K562 (cell line): ENCODE measurements at regions not wholly inside any gene's neighbourhood (a gene's known extent, or its start where the extent isn't known, plus 50 kb on each side); places are given as distances from the start of the nearest gene placed in this dataset.

Source experiments
- BRCA1 ChIP-seq, 2 experiments: fragments of 450-650 bp in 1 of 2; sonication (generic) in 1 of 2; formaldehyde crosslinking in 1 of 2; IDR thresholded peaks; 2 replicates each; pipeline versions ENCODE4 v1.5.0 to v1.6.1; 2017 to 2020; ENCODE audit warnings: mild to moderate bottlenecking in 1 of 2, missing genetic modification reagents in 1 of 2
- ESRRB ChIP-seq: fragments of 250-450 bp; sonication (Bioruptor Pico); IDR thresholded peaks from 2 replicates; pipeline ENCODE4 v1.5.0; 2020; ENCODE audit warnings: mild to moderate bottlenecking, moderate library complexity, borderline replicate concordance
- GATAD2A ChIP-seq: fragments of 450-650 bp; IDR thresholded peaks from 2 replicates; pipeline ENCODE4 v1.6.1; 2017
- HMGN3 ChIP-seq: IDR thresholded peaks from 2 replicates; pipeline ENCODE4 v1.6.1; 2011; ENCODE audit warnings: borderline replicate concordance, low read depth, mild to moderate bottlenecking, mixed read lengths, low read length; ENCODE audit not compliant: insufficient read length; ENCODE audit errors: extremely low read depth
- KAT2B ChIP-seq: IDR thresholded peaks from one replicate; pipeline ENCODE4 v1.6.1; 2012; ENCODE audit warnings: low read depth, mild to moderate bottlenecking, control low read depth, inconsistent platforms, low read length, moderate library complexity
- KAT8 ChIP-seq: fragments of 450-650 bp; IDR thresholded peaks from 2 replicates; pipeline ENCODE4 v1.6.1; 2016; ENCODE audit warnings: low read depth, mild to moderate bottlenecking
- L3MBTL2 ChIP-seq: fragments of 450-650 bp; IDR thresholded peaks from 2 replicates; pipeline ENCODE4 v1.6.1; 2016; ENCODE audit warnings: mild to moderate bottlenecking, moderate library complexity
- NR2C1 ChIP-seq, 2 experiments: fragments of 450-650 bp; IDR thresholded peaks; 2 replicates each; pipeline ENCODE4 v1.6.1; 2017; ENCODE audit warnings: mild to moderate bottlenecking in 2 of 2, antibody characterized with exemption in 1 of 2, inconsistent platforms in 1 of 2, missing compliant biosample characterization in 1 of 2, missing genetic modification characterization in 1 of 2
- OTX1 ChIP-seq: fragments of 450-650 bp; formaldehyde crosslinking; IDR thresholded peaks from 2 replicates; pipeline ENCODE4 v1.4.0; 2022; ENCODE audit warnings: mild to moderate bottlenecking
- PCBP2 ChIP-seq: fragments of 200-400 bp; formaldehyde crosslinking; IDR thresholded peaks from 2 replicates; pipeline ENCODE4 v1.6.1; 2018; ENCODE audit warnings: low read length, low read depth, mild to moderate bottlenecking, moderate library complexity; ENCODE audit not compliant: poor library complexity, severe bottlenecking
- SP1 ChIP-seq: sonication (generic); formaldehyde crosslinking; IDR thresholded peaks from 2 replicates; pipeline ENCODE4 v1.8.1; 2022; ENCODE audit warnings: mild to moderate bottlenecking, missing genetic modification reagents
- STAT5B ChIP-seq: fragments of 250-450 bp; sonication (Bioruptor Pico); IDR thresholded peaks from 2 replicates; pipeline ENCODE4 v1.8.0; 2021; ENCODE audit warnings: mild to moderate bottlenecking, inconsistent platforms
- TARDBP ChIP-seq: fragments of 450-650 bp; IDR thresholded peaks from 2 replicates; pipeline ENCODE4 v1.6.1; 2016
- TBP ChIP-seq: optimal IDR thresholded peaks from 2 replicates; pipeline ENCODE3; 2011; ENCODE audit warnings: low read depth, low read length, improper control_type of control experiment
- TSC22D4 ChIP-seq: fragments of 450-650 bp; IDR thresholded peaks from 2 replicates; pipeline ENCODE4 v1.6.1; 2016; ENCODE audit warnings: missing genetic modification characterization, missing biosample characterization, control low read depth
- XRCC3 ChIP-seq: fragments of 450-650 bp; IDR thresholded peaks from 2 replicates; pipeline ENCODE4 v1.6.1; 2017; ENCODE audit warnings: mild to moderate bottlenecking, moderate library complexity
- ZNF778 ChIP-seq: fragments of 450-650 bp; formaldehyde crosslinking; IDR thresholded peaks from 2 replicates; pipeline ENCODE4 v1.4.0; 2020; ENCODE audit warnings: mild to moderate bottlenecking, moderate library complexity
- ZNF79 ChIP-seq: fragments of 250-450 bp; sonication (Bioruptor Pico); IDR thresholded peaks from 2 replicates; pipeline ENCODE4 v1.4.0; 2020; ENCODE audit warnings: low read depth, mild to moderate bottlenecking, moderate library complexity
- TF ChIP-seq, protein P1 (sequence below), 2 experiments: fragments of 150-350 bp in 1 of 2; IDR thresholded peaks; 2 replicates each; pipeline ENCODE4 v1.6.1; 2012 to 2016; ENCODE audit warnings: low read depth in 2 of 2, low read length in 2 of 2, mild to moderate bottlenecking in 1 of 2, moderate library complexity in 1 of 2
- TF ChIP-seq, protein P2 (sequence below): fragments of 450-650 bp; formaldehyde crosslinking; IDR thresholded peaks from 2 replicates; pipeline ENCODE4 v1.4.0; 2022; ENCODE audit warnings: mild to moderate bottlenecking, moderate library complexity
- TF ChIP-seq, protein P3 (sequence below): fragments of 250-450 bp; sonication (Bioruptor Pico); IDR thresholded peaks from 2 replicates; pipeline ENCODE4 v1.8.0; 2022; ENCODE audit warnings: inconsistent platforms

DNA sequence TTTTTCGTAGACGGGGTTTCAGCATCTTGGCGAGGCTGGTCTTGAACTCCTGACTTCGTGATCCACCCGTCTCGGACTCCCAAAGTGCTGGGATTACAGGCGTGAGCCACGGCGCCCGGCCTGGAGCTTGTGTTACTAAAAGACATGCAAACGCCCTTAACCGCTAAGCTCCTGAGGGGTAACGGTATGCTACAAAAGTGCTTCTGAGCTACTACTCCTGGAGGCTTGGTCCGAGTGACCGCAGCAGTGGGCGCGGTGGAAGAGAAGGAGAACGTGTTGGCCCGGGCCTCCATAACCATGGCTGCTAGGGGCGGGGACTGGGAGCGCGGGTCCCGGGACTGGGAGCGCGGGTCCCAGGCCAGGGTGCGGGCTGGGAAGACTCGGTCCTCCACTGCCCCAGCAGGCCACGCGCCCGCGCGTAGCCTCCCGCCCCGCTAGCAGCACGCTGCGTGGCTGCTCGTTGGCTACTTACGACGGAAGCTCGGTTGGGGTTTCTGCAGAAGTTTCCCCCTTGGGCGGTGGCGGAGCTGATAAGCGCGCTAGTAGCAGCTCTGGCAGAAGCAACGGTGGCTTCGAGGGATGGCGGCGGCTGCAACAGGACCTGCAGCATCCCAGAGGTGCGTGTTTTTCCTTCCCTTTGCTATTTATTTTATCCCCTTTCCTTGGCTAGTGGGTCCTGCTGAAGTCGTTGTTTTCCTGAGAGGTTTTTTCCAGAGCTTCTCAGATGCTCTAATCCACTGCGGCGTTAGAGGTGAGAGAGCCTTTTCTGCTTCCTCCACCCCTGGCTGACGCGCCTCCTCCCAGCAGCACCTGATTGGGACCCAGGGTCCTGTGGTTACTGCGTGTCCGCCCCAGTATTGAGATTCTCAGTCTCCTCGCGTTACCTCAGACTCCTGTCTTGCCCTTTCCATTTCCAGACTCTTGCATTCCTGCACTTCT lies 69.2 kb upstream of the CCDC180 start (continued):
- no peak for TF ChIP-seq ZNF79
- TF ChIP-seq PCBP2 = no peak
- no peak for TF ChIP-seq XRCC3
- no peak for TF ChIP-seq TSC22D4
- TF ChIP-seq, protein P1, sequence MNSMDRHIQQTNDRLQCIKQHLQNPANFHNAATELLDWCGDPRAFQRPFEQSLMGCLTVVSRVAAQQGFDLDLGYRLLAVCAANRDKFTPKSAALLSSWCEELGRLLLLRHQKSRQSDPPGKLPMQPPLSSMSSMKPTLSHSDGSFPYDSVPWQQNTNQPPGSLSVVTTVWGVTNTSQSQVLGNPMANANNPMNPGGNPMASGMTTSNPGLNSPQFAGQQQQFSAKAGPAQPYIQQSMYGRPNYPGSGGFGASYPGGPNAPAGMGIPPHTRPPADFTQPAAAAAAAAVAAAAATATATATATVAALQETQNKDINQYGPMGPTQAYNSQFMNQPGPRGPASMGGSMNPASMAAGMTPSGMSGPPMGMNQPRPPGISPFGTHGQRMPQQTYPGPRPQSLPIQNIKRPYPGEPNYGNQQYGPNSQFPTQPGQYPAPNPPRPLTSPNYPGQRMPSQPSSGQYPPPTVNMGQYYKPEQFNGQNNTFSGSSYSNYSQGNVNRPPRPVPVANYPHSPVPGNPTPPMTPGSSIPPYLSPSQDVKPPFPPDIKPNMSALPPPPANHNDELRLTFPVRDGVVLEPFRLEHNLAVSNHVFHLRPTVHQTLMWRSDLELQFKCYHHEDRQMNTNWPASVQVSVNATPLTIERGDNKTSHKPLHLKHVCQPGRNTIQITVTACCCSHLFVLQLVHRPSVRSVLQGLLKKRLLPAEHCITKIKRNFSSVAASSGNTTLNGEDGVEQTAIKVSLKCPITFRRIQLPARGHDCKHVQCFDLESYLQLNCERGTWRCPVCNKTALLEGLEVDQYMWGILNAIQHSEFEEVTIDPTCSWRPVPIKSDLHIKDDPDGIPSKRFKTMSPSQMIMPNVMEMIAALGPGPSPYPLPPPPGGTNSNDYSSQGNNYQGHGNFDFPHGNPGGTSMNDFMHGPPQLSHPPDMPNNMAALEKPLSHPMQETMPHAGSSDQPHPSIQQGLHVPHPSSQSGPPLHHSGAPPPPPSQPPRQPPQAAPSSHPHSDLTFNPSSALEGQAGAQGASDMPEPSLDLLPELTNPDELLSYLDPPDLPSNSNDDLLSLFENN (IDR thresholded peaks at IDR 0.05; ENCODE audit: low read depth in 2 of 2, low read length in 2 of 2) = peak in 1 of 2 experiments; percentile 9; a peak in 1 of 4 replicates
- TF ChIP-seq, protein P2, sequence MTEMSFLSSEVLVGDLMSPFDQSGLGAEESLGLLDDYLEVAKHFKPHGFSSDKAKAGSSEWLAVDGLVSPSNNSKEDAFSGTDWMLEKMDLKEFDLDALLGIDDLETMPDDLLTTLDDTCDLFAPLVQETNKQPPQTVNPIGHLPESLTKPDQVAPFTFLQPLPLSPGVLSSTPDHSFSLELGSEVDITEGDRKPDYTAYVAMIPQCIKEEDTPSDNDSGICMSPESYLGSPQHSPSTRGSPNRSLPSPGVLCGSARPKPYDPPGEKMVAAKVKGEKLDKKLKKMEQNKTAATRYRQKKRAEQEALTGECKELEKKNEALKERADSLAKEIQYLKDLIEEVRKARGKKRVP = no peak
- TF ChIP-seq STAT5B (CRISPR knock-in tag) = no peak
- peak; percentile 26; the same call in 1 of the 2 replicates for TF ChIP-seq NR2C1 (IDR thresholded peaks at IDR 0.05)
- TF ChIP-seq NR2C1 (tag; IDR thresholded peaks at IDR 0.05) = peak; percentile 9; the same call in 1 of the 2 replicates
- no peak for TF ChIP-seq KAT8
- TF ChIP-seq ZNF778 (CRISPR knock-in tag) = no peak
- no peak for TF ChIP-seq OTX1
- TF ChIP-seq ESRRB = no peak
- TF ChIP-seq KAT2B = no peak
- TF ChIP-seq HMGN3 = peak; percentile 89
- peak; percentile 98 for TF ChIP-seq L3MBTL2
- TF ChIP-seq TARDBP = no peak
- TF ChIP-seq, protein P3, sequence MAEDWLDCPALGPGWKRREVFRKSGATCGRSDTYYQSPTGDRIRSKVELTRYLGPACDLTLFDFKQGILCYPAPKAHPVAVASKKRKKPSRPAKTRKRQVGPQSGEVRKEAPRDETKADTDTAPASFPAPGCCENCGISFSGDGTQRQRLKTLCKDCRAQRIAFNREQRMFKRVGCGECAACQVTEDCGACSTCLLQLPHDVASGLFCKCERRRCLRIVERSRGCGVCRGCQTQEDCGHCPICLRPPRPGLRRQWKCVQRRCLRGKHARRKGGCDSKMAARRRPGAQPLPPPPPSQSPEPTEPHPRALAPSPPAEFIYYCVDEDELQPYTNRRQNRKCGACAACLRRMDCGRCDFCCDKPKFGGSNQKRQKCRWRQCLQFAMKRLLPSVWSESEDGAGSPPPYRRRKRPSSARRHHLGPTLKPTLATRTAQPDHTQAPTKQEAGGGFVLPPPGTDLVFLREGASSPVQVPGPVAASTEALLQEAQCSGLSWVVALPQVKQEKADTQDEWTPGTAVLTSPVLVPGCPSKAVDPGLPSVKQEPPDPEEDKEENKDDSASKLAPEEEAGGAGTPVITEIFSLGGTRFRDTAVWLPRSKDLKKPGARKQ (CRISPR knock-in tag) = no peak
- no peak for TF ChIP-seq GATAD2A
- TF ChIP-seq SP1 = peak; percentile 81
- no peak for TF ChIP-seq BRCA1 (IDR thresholded peaks at IDR 0.05)
- no peak for TF ChIP-seq BRCA1 (CRISPR knock-in tag; IDR thresholded peaks at IDR 0.05)
- TF ChIP-seq TBP = peak; percentile 64
